Keratinocyte (primary cell): ENCODE measurements at regions not wholly inside any gene's neighbourhood (a gene's known extent, or its start where the extent isn't known, plus 50 kb on each side); places are given as distances from the start of the nearest gene placed in this dataset.
A peak's percentile ranks its signal among the peaks of the same experiment; 100 is the strongest.

Experiments used
- DNase-seq: peaks from one replicate; pipeline ENCODE4 v3.0.0-alpha.2; 2011; ENCODE audit warnings: low read depth, missing footprints, low spot score
- FAIRE-seq: peaks from 2 replicates; lab custom pipeline; 2011; peaks lifted over from hg19 to GRCh38; lab: Jason Lieb, UNC
- H2AFZ ChIP-seq: 2 replicates; pipeline ENCODE4 v1.6.0; 2012; ENCODE audit warnings: low read length, control low read depth, inconsistent platforms; ENCODE audit not compliant: control insufficient read depth
- H3K27ac ChIP-seq: 2 replicates; pipeline ENCODE4 v1.5.1; 2011; ENCODE audit warnings: low read length; ENCODE audit not compliant: control insufficient read depth, insufficient read depth
- H3K27me3 ChIP-seq: 3 replicates; pipeline ENCODE4 v1.6.0; 2011; ENCODE audit warnings: low read length; ENCODE audit not compliant: control insufficient read depth, insufficient read depth; ENCODE audit errors: extremely low read depth
- H3K36me3 ChIP-seq, 2 experiments: 2 replicates in 1 of 2; 3 replicates in 1 of 2; pipeline ENCODE4 v1.5.1; 2011; ENCODE audit warnings: low read length in 2 of 2, mild to moderate bottlenecking in 1 of 2; ENCODE audit not compliant: control insufficient read depth in 2 of 2, insufficient read depth in 2 of 2; ENCODE audit errors: extremely low read depth in 1 of 2
- H3K4me1 ChIP-seq: 3 replicates; pipeline ENCODE4 v1.5.1; 2011; ENCODE audit warnings: low read length; ENCODE audit not compliant: control insufficient read depth, insufficient read depth; ENCODE audit errors: extremely low read depth
- H3K4me2 ChIP-seq: 3 replicates; pipeline ENCODE4 v1.6.0; 2011; ENCODE audit warnings: low read depth, low read length; ENCODE audit not compliant: control insufficient read depth, insufficient read depth; ENCODE audit errors: extremely low read depth
- H3K4me3 ChIP-seq, 3 experiments: fragments of 200-600 bp in 1 of 3; sonication (generic) in 1 of 3; 2 replicates in 2 of 3; 3 replicates in 1 of 3; pipeline ENCODE4 v1.5.1; 2011 to 2016; ENCODE audit warnings: low read length in 3 of 3, mild to moderate bottlenecking in 3 of 3, control low read depth in 2 of 3, inconsistent platforms in 1 of 3, low read depth in 1 of 3, mixed read lengths in 1 of 3, mixed run types in 1 of 3, moderate library complexity in 1 of 3; ENCODE audit not compliant: control insufficient read depth in 2 of 3, insufficient read depth in 2 of 3; ENCODE audit errors: extremely low read depth in 1 of 3
- H3K79me2 ChIP-seq: 2 replicates; pipeline ENCODE4 v1.6.0; 2012; ENCODE audit warnings: low read length; ENCODE audit not compliant: control insufficient read depth, insufficient read depth
- H3K9ac ChIP-seq: 3 replicates; pipeline ENCODE4 v1.6.0; 2011; ENCODE audit warnings: low read length; ENCODE audit not compliant: control insufficient read depth, insufficient read depth; ENCODE audit errors: extremely low read depth
- H3K9me1 ChIP-seq: 3 replicates; pipeline ENCODE4 v1.6.0; 2011; ENCODE audit warnings: low read length; ENCODE audit not compliant: control insufficient read depth, insufficient read depth; ENCODE audit errors: extremely low read depth
- H3K9me3 ChIP-seq: 2 replicates; pipeline ENCODE4 v1.5.1; 2012; ENCODE audit warnings: low read depth, low read length; ENCODE audit not compliant: control insufficient read depth
- H4K20me1 ChIP-seq: 3 replicates; pipeline ENCODE4 v1.6.0; 2011; ENCODE audit warnings: low read length; ENCODE audit not compliant: control insufficient read depth, insufficient read depth; ENCODE audit errors: extremely low read depth
- EZH2 ChIP-seq: IDR thresholded peaks from one replicate; pipeline ENCODE4 v1.6.1; 2012; ENCODE audit warnings: inconsistent platforms, mild to moderate bottlenecking, low read length, moderate library complexity
- dilution Hi-C: fragments of 300-500 bp; cut with MboI; formaldehyde crosslinking; loops from one replicate; pipeline ENCODE4 v1.7.0; 2020; ENCODE audit warnings: low sequenced_read_pairs; ENCODE audit not compliant: extremely low pct_ligation_motif_present
- TF ChIP-seq, protein P1 (sequence below), 3 experiments: IDR thresholded peaks in 1 of 3; conservative IDR thresholded peaks in 1 of 3; optimal IDR thresholded peaks in 1 of 3; 2 replicates in 2 of 3; 3 replicates in 1 of 3; pipeline versions ENCODE3 to v1.5.1; 2011; ENCODE audit warnings: low read length in 3 of 3, mild to moderate bottlenecking in 3 of 3, moderate library complexity in 2 of 3, control low read depth in 1 of 3, inconsistent platforms in 1 of 3; ENCODE audit not compliant: insufficient read depth in 2 of 3; ENCODE audit errors: extremely low read depth in 1 of 3

GRCh38 chr15:38073178-38073946 lies 138.9 kb downstream of the TMCO5A start:
- H2AFZ ChIP-seq: peak overlapping the region; percentile 76
- no peaks in the 10 kb centered on the region for H4K20me1 ChIP-seq
- no peaks in the 10 kb centered on the region for H3K9me1 ChIP-seq
- peak overlapping the region; percentile 32 to 68 (median 37) for H3K4me3 ChIP-seq
- DNase-seq (no peak), FAIRE-seq (peak; percentile 13)
- peak overlapping the region; percentile 85 for H3K27ac ChIP-seq
- H3K79me2 ChIP-seq: no peaks in the 10 kb centered on the region
- H3K27me3 ChIP-seq: no peaks in the 10 kb centered on the region
- H3K4me2 ChIP-seq: peak overlapping the region; percentile 83
- dilution Hi-C loops: no loop called here
- no peaks in the 10 kb centered on the region for H3K9me3 ChIP-seq
- peak overlapping the region; percentile 84 for H3K9ac ChIP-seq
- H3K36me3 ChIP-seq: no peaks in the 10 kb centered on the region
- H3K4me1 ChIP-seq: peaks cover 64% of the 10 kb centered on the region
- TF ChIP-seq EZH2: no peak
- TF ChIP-seq, protein P1, sequence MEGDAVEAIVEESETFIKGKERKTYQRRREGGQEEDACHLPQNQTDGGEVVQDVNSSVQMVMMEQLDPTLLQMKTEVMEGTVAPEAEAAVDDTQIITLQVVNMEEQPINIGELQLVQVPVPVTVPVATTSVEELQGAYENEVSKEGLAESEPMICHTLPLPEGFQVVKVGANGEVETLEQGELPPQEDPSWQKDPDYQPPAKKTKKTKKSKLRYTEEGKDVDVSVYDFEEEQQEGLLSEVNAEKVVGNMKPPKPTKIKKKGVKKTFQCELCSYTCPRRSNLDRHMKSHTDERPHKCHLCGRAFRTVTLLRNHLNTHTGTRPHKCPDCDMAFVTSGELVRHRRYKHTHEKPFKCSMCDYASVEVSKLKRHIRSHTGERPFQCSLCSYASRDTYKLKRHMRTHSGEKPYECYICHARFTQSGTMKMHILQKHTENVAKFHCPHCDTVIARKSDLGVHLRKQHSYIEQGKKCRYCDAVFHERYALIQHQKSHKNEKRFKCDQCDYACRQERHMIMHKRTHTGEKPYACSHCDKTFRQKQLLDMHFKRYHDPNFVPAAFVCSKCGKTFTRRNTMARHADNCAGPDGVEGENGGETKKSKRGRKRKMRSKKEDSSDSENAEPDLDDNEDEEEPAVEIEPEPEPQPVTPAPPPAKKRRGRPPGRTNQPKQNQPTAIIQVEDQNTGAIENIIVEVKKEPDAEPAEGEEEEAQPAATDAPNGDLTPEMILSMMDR (optimal IDR thresholded peaks at IDR 0.05 in 1 of 3, IDR thresholded peaks at IDR 0.05 in 1 of 3, conservative IDR thresholded peaks at IDR 0.05 in 1 of 3; ENCODE audit: extremely low read depth in 1 of 3, insufficient read depth in 2 of 3, low read length in 3 of 3): no peak

DNA sequence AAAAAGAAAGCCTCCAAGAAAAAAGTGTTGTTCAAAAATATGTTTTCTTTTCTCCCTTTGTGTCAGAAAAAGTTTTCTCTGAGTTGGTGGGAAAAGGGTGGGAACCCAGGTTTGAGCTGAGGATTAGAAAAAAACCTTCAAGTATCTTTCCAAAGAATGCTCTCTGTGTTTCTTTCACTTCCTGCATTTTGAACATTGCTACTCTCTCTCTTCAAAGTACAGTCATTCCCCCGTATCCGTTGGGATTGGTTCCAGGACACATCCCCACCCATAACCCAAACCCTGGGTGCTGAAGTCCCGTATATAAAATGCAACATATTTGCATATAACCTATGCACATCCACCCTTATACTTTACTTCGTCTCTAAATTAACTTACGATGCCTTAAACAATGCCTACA lies 139.6 kb downstream of the TMCO5A start:
- Histone ChIP-seq H3K9ac (peak overlapping the region; percentile 84), H2AFZ (peak overlapping the region; percentile 8), H3K9me3 (no peaks in the 10 kb centered on the region), H3K4me2 (peak overlapping the region; percentile 83), H3K27me3 (no peaks in the 10 kb centered on the region), H4K20me1 (no peaks in the 10 kb centered on the region), H3K4me3 (no peak overlapping the region), H3K4me1 (peaks cover 59% of the 10 kb centered on the region), H3K9me1 (no peaks in the 10 kb centered on the region), H3K79me2 (no peaks in the 10 kb centered on the region), H3K27ac (peak overlapping the region; percentile 85), H3K36me3 (no peaks in the 10 kb centered on the region)
- TF ChIP-seq, protein P1 (optimal IDR thresholded peaks at IDR 0.05 in 1 of 3, IDR thresholded peaks at IDR 0.05 in 1 of 3, conservative IDR thresholded peaks at IDR 0.05 in 1 of 3; ENCODE audit: extremely low read depth in 1 of 3, insufficient read depth in 2 of 3, low read length in 3 of 3): no peak
- TF ChIP-seq EZH2: no peak
- dilution Hi-C loops: no loop called here
- DNase-seq (no peak), FAIRE-seq (no peak)
